ENCODE measurements at regions not wholly inside any gene's neighbourhood (a gene's known extent, or its start where the extent isn't known, plus 50 kb on each side); places are given as distances from the start of the nearest gene placed in this dataset.

DNA sequence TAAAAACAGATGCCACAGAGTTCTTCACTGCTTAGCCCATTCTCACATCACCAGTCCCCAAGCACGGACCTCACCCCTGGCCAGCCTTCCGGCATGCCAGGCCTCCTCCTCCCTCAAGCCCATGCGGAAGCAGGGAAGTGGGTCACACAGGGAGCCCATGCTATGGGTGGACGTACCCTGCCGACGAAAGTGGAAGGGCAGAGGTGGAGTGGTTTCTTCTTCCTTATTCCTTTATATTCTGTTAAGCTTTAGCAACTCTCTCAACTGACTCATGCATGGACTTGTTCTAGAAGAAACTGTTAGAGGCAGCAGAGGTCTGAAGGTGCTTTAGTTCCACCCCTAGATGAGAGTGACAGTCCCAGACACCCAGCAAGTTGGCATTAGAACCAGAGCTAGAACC, 118.6 kb downstream of the LY86 start:
- Mint-ChIP-seq H3K4me3 (no peak overlapping the region), H3K36me3 (ENCODE audit: low read depth) (no peaks in the 10 kb centered on the region), H3K27me3 (ENCODE audit: insufficient read depth) (peaks cover 15% of the 10 kb centered on the region), H3K4me1 (peaks cover 23% of the 10 kb centered on the region), H3K9me3 (no peaks in the 10 kb centered on the region), H3K27ac (no peak overlapping the region)
- H3K4me1 ChIP-seq (ENCODE audit: control insufficient read depth, insufficient read depth, low read length), result peaks cover 7% of the 10 kb centered on the region
- H3K4me3 ChIP-seq (ENCODE audit: low read length), result no peak overlapping the region
- H3K9ac ChIP-seq (ENCODE audit: extremely low read depth, low read length, poor library complexity, severe bottlenecking), result no peak overlapping the region
- H3K27me3 ChIP-seq (ENCODE audit: control insufficient read depth, insufficient read depth, low read length, poor library complexity, severe bottlenecking), result no peaks in the 10 kb centered on the region
- DNase-seq, result no peak
- WGBS, 2 experiments (ENCODE audit: insufficient coverage in 1 of 2, insufficient read length in 1 of 2), result 86% methylated on average over 5 of the region's 6 CpGs; no CpG with 5 or more reads in 1 of the 2 experiments
- TF ChIP-seq, protein P1, sequence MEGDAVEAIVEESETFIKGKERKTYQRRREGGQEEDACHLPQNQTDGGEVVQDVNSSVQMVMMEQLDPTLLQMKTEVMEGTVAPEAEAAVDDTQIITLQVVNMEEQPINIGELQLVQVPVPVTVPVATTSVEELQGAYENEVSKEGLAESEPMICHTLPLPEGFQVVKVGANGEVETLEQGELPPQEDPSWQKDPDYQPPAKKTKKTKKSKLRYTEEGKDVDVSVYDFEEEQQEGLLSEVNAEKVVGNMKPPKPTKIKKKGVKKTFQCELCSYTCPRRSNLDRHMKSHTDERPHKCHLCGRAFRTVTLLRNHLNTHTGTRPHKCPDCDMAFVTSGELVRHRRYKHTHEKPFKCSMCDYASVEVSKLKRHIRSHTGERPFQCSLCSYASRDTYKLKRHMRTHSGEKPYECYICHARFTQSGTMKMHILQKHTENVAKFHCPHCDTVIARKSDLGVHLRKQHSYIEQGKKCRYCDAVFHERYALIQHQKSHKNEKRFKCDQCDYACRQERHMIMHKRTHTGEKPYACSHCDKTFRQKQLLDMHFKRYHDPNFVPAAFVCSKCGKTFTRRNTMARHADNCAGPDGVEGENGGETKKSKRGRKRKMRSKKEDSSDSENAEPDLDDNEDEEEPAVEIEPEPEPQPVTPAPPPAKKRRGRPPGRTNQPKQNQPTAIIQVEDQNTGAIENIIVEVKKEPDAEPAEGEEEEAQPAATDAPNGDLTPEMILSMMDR (conservative IDR thresholded peaks at IDR 0.05), result no peak
- no peak overlapping the region for H3K27ac ChIP-seq (ENCODE audit: low read depth, low read length)
- H3K36me3 ChIP-seq (ENCODE audit: control insufficient read depth, insufficient read depth, low read length), result no peaks in the 10 kb centered on the region
- no peaks in the 10 kb centered on the region for H3K9me3 ChIP-seq (ENCODE audit: control insufficient read depth, low read length)

DNA sequence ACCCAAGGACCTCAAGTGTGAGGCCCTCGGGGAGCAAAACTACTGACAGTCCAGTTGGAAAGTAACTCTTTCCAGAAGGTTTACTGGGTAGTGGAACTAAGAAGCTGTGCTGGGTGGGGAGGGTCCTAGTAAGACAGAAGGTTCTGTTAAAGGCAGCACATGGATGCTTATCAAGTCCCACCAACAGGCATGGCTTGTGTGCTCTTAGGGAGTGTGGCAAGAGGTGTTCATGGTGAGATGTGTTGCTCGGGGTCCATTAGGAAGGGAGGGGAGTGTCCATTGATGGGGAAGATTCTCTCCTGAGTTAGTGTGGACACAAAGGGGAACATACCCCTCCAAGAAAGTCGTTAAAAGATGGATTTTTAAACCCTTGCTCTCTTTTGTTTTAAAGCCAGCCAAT, 120.6 kb downstream of the LY86 start:
- Histone ChIP-seq H3K4me1 (ENCODE audit: control insufficient read depth, insufficient read depth, low read length) (peaks cover 9% of the 10 kb centered on the region), H3K27me3 (ENCODE audit: control insufficient read depth, insufficient read depth, low read length, poor library complexity, severe bottlenecking) (no peaks in the 10 kb centered on the region), H3K9me3 (ENCODE audit: control insufficient read depth, low read length) (no peaks in the 10 kb centered on the region), H3K36me3 (ENCODE audit: control insufficient read depth, insufficient read depth, low read length) (no peaks in the 10 kb centered on the region), H3K9ac (ENCODE audit: extremely low read depth, low read length, poor library complexity, severe bottlenecking) (no peak overlapping the region), H3K4me3 (ENCODE audit: low read length) (no peak overlapping the region), H3K27ac (ENCODE audit: low read depth, low read length) (no peak overlapping the region)
- Mint-ChIP-seq H3K4me3 (no peak overlapping the region), H3K27me3 (ENCODE audit: insufficient read depth) (peaks cover 14% of the 10 kb centered on the region), H3K36me3 (ENCODE audit: low read depth) (no peaks in the 10 kb centered on the region), H3K9me3 (no peaks in the 10 kb centered on the region), H3K4me1 (peaks cover 23% of the 10 kb centered on the region), H3K27ac (no peak overlapping the region)
- WGBS, 2 experiments (ENCODE audit: insufficient coverage in 1 of 2, insufficient read length in 1 of 2), result 89 to 100% methylated on average over 2 to 3 of the region's 3 CpGs
- TF ChIP-seq, protein P1 (conservative IDR thresholded peaks at IDR 0.05), result no peak
- DNase-seq, result no peak

DNA sequence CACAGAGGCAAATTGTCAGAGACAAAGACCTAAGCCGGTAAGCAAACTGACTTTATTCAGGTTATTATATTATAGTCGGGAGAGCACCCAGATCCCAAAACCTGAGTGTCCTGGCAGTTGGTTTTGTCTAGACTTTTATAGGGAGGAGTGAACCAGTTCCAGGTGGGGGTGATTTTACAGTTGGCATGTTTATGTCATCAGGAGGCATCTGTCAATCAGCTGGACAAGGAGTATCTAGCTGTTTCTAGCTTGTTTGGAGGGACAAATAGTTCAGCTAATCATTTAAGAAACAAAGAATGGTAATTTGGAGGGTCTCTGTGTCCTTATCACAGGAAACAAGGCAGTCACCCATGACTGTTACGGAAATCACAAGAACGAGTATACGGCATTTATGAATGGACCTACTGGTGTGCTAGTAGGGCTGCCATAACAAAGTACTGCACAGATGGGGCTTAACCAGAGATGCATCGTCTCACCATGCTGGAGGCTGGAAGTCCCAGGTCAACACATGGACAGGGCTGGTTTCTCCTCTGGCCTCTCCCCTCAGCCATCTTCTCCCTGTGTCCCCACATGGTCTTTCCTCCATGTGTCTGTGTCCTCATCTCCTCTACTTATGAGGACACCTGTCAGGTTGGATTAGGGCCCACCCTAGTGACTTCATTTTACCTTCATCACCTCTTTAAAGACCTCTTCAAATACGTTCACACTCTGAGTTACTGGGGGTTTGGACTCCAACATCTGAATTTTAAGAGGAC, 122.7 kb downstream of the LY86 start:
- TF ChIP-seq, protein P1 (conservative IDR thresholded peaks at IDR 0.05), result no peak
- peaks cover 3% of the 10 kb centered on the region for H3K4me1 ChIP-seq (ENCODE audit: control insufficient read depth, insufficient read depth, low read length)
- 81 to 97% methylated on average over 6 to 7 of the region's 7 CpGs for WGBS, 2 experiments (ENCODE audit: insufficient coverage in 1 of 2, insufficient read length in 1 of 2)
- no peaks in the 10 kb centered on the region for H3K9me3 ChIP-seq (ENCODE audit: control insufficient read depth, low read length)
- no peak overlapping the region for H3K9ac ChIP-seq (ENCODE audit: extremely low read depth, low read length, poor library complexity, severe bottlenecking)
- no peak overlapping the region for H3K4me3 ChIP-seq (ENCODE audit: low read length)
- Mint-ChIP-seq H3K4me1 (peaks cover 30% of the 10 kb centered on the region), H3K27ac (no peak overlapping the region), H3K27me3 (ENCODE audit: insufficient read depth) (peaks cover 13% of the 10 kb centered on the region), H3K4me3 (no peak overlapping the region), H3K9me3 (no peaks in the 10 kb centered on the region), H3K36me3 (ENCODE audit: low read depth) (no peaks in the 10 kb centered on the region)
- no peaks in the 10 kb centered on the region for H3K36me3 ChIP-seq (ENCODE audit: control insufficient read depth, insufficient read depth, low read length)
- no peak overlapping the region for H3K27ac ChIP-seq (ENCODE audit: low read depth, low read length)
- no peaks in the 10 kb centered on the region for H3K27me3 ChIP-seq (ENCODE audit: control insufficient read depth, insufficient read depth, low read length, poor library complexity, severe bottlenecking)
- no peak for DNase-seq
